ENCODE measurements at regions not wholly inside any gene's neighbourhood (a gene's known extent, or its start where the extent isn't known, plus 50 kb on each side); places are given as distances from the start of the nearest gene placed in this dataset.

DNA sequence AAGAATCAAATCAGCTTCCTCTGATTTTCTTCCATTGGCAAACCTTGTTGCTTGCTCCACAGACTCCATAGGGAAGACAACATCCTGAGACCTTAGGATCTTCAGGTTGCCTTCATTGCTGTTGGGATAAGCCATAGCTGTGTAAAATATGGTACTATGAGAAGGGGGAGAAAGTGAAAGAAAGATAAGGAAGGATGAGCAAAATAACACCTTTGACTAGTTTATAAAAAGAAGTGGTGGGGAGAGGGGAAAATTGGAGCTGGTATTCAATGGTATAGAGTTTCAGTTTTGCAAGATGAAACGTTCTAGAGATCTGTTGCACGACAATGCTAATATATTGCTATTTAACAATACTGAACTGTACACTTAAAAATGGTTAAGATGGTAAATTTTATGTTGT is 180.4 kb upstream of the PHYHIPL start:
- TF ChIP-seq, protein P1, sequence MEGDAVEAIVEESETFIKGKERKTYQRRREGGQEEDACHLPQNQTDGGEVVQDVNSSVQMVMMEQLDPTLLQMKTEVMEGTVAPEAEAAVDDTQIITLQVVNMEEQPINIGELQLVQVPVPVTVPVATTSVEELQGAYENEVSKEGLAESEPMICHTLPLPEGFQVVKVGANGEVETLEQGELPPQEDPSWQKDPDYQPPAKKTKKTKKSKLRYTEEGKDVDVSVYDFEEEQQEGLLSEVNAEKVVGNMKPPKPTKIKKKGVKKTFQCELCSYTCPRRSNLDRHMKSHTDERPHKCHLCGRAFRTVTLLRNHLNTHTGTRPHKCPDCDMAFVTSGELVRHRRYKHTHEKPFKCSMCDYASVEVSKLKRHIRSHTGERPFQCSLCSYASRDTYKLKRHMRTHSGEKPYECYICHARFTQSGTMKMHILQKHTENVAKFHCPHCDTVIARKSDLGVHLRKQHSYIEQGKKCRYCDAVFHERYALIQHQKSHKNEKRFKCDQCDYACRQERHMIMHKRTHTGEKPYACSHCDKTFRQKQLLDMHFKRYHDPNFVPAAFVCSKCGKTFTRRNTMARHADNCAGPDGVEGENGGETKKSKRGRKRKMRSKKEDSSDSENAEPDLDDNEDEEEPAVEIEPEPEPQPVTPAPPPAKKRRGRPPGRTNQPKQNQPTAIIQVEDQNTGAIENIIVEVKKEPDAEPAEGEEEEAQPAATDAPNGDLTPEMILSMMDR (IDR thresholded peaks at IDR 0.05) = no peak
- TF ChIP-seq POLR2AphosphoS5 (IDR thresholded peaks at IDR 0.05; ENCODE audit: insufficient read depth in 1 of 2, low read depth in 1 of 2) = no peak
